HepG2 (cell line): ENCODE measurements at regions not wholly inside any gene's neighbourhood (a gene's known extent, or its start where the extent isn't known, plus 50 kb on each side); places are given as distances from the start of the nearest gene placed in this dataset.

Experiments used
- AGO2 ChIP-seq: fragments of 200-400 bp; formaldehyde crosslinking; optimal IDR thresholded peaks from 2 replicates; pipeline ENCODE3; 2017; ENCODE audit warnings: mild to moderate bottlenecking, low read depth, low read length, moderate library complexity
- MEIS1 ChIP-seq: sonication (generic); formaldehyde crosslinking; IDR thresholded peaks from 2 replicates; pipeline ENCODE4 v1.9.0; 2021; ENCODE audit warnings: mild to moderate bottlenecking, missing genetic modification reagents, moderate library complexity, borderline replicate concordance
- NFE2 ChIP-seq: sonication (generic); formaldehyde crosslinking; IDR thresholded peaks from 2 replicates; pipeline ENCODE4 v1.4.0; 2020; ENCODE audit warnings: missing genetic modification reagents
- RBM39 ChIP-seq: fragments of 200-400 bp; formaldehyde crosslinking; IDR thresholded peaks from one replicate; pipeline ENCODE4 v1.6.1; 2018; ENCODE audit warnings: antibody characterized with exemption, mild to moderate bottlenecking, low read depth, low read length; ENCODE audit not compliant: poor library complexity, severe bottlenecking
- SOX13 ChIP-seq, 3 experiments: fragments of 450-650 bp in 1 of 3; sonication (generic) in 1 of 3; formaldehyde crosslinking in 1 of 3; IDR thresholded peaks in 2 of 3; conservative IDR thresholded peaks in 1 of 3; 2 replicates each; pipeline versions ENCODE4 v1.5.0 to v1.6.1; 2016 to 2020; ENCODE audit warnings: antibody characterized with exemption in 1 of 3, mild to moderate bottlenecking in 1 of 3, missing compliant biosample characterization in 1 of 3, missing genetic modification reagents in 1 of 3, moderate library complexity in 1 of 3
- SOX5 ChIP-seq: IDR thresholded peaks from 2 replicates; pipeline ENCODE4 v1.6.1; 2016; ENCODE audit warnings: borderline replicate concordance
- SP4 ChIP-seq: sonication (generic); formaldehyde crosslinking; IDR thresholded peaks from 2 replicates; pipeline ENCODE4 v1.8.1; 2023; ENCODE audit warnings: mild to moderate bottlenecking, missing genetic modification reagents
- TBX3 ChIP-seq: fragments of 450-650 bp; IDR thresholded peaks from 2 replicates; pipeline ENCODE4 v1.6.1; 2017; ENCODE audit warnings: antibody characterized with exemption, mild to moderate bottlenecking, inconsistent platforms, borderline replicate concordance
- TEAD3 ChIP-seq: optimal IDR thresholded peaks from 2 replicates; pipeline ENCODE3; 2016; ENCODE audit warnings: borderline replicate concordance
- TSC22D2 ChIP-seq: sonication (generic); formaldehyde crosslinking; IDR thresholded peaks from 2 replicates; pipeline ENCODE4 v1.5.1; 2020; ENCODE audit warnings: missing genetic modification reagents, mild to moderate bottlenecking, borderline replicate concordance
- ZBTB7A ChIP-seq: sonication (generic); formaldehyde crosslinking; IDR thresholded peaks from 2 replicates; pipeline ENCODE4 v1.8.0; 2022; ENCODE audit warnings: mild to moderate bottlenecking, missing genetic modification reagents
- ZMYM4 ChIP-seq: sonication (generic); formaldehyde crosslinking; IDR thresholded peaks from 2 replicates; pipeline ENCODE4 v1.8.1; 2023; ENCODE audit warnings: mild to moderate bottlenecking, missing genetic modification reagents
- ZNF44 ChIP-seq: sonication (generic); formaldehyde crosslinking; IDR thresholded peaks from 2 replicates; pipeline ENCODE4 v1.5.1; 2020; ENCODE audit warnings: mild to moderate bottlenecking, missing genetic modification reagents
- ZNF564 ChIP-seq: sonication (generic); formaldehyde crosslinking; IDR thresholded peaks from 2 replicates; pipeline ENCODE4 v1.8.1; 2023; ENCODE audit warnings: mild to moderate bottlenecking, missing genetic modification reagents
- ZNF598 ChIP-seq: sonication (generic); formaldehyde crosslinking; IDR thresholded peaks from 2 replicates; pipeline ENCODE4 v1.5.1; 2020; ENCODE audit warnings: mild to moderate bottlenecking, missing genetic modification reagents, borderline replicate concordance
- ZNF850 ChIP-seq: sonication (generic); formaldehyde crosslinking; conservative IDR thresholded peaks from 2 replicates; pipeline ENCODE4 v1.9.0; 2021; ENCODE audit warnings: mild to moderate bottlenecking, missing genetic modification reagents
- TF ChIP-seq, protein P1 (sequence below): sonication (generic); formaldehyde crosslinking; IDR thresholded peaks from 2 replicates; pipeline ENCODE4 v1.5.1; 2020; ENCODE audit warnings: mild to moderate bottlenecking, missing genetic modification reagents, moderate library complexity
- TF ChIP-seq, protein P2 (sequence below): sonication (generic); formaldehyde crosslinking; IDR thresholded peaks from 2 replicates; pipeline ENCODE4 v1.8.1; 2023; ENCODE audit warnings: mild to moderate bottlenecking, missing genetic modification reagents
- TF ChIP-seq, protein P3 (sequence below): sonication (generic); formaldehyde crosslinking; conservative IDR thresholded peaks from 2 replicates; pipeline ENCODE4 v1.8.1; 2023; ENCODE audit warnings: missing genetic modification reagents
- TF ChIP-seq, protein P4 (sequence below): sonication (generic); formaldehyde crosslinking; IDR thresholded peaks from 2 replicates; pipeline ENCODE4 v1.4.0; 2020; ENCODE audit warnings: missing genetic modification reagents, borderline replicate concordance

DNA sequence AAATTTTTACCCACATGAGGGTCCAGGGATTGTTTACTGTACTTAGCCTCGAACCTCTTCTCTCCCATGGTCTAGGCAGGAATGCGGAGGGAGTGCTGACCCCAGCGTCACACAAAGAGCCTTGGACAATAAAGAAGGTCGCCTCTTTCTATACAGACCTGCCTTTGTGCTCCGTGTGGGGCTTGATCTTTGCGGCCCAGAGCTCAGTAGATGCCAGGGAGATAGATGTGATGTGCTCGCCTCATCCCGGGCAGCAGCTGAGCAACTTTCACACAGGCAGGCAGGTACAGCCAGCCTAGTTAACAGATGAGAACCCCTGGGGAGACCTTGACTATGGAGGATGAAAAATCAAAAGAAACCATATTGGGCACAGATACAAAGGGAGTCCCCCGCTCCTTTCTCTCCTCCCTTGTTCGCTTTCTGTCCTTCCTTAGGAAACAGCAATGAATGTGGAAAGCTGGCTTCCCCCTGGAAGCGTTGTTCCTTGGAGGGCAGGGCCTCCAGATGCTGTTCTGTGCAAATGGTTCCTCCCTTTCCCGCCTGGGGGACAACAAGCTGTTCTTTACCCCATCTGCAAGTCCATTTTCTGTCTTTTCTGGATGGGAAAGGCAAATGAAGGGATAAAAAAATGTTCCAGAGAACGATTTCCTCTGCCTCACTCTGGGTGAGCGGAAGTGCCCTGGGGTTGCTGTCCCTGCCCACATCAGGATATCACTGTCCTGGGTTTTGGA is 128.3 kb downstream of the OLIG3 start (continued):
- TF ChIP-seq, protein P1, sequence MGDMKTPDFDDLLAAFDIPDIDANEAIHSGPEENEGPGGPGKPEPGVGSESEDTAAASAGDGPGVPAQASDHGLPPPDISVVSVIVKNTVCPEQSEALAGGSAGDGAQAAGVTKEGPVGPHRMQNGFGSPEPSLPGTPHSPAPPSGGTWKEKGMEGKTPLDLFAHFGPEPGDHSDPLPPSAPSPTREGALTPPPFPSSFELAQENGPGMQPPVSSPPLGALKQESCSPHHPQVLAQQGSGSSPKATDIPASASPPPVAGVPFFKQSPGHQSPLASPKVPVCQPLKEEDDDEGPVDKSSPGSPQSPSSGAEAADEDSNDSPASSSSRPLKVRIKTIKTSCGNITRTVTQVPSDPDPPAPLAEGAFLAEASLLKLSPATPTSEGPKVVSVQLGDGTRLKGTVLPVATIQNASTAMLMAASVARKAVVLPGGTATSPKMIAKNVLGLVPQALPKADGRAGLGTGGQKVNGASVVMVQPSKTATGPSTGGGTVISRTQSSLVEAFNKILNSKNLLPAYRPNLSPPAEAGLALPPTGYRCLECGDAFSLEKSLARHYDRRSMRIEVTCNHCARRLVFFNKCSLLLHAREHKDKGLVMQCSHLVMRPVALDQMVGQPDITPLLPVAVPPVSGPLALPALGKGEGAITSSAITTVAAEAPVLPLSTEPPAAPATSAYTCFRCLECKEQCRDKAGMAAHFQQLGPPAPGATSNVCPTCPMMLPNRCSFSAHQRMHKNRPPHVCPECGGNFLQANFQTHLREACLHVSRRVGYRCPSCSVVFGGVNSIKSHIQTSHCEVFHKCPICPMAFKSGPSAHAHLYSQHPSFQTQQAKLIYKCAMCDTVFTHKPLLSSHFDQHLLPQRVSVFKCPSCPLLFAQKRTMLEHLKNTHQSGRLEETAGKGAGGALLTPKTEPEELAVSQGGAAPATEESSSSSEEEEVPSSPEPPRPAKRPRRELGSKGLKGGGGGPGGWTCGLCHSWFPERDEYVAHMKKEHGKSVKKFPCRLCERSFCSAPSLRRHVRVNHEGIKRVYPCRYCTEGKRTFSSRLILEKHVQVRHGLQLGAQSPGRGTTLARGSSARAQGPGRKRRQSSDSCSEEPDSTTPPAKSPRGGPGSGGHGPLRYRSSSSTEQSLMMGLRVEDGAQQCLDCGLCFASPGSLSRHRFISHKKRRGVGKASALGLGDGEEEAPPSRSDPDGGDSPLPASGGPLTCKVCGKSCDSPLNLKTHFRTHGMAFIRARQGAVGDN (CRISPR knock-in tag), result 0 out of 2 replicates have a peak, but pooled peaks have one; percentile 12
- TF ChIP-seq TSC22D2 (CRISPR knock-in tag) (no peak), ZNF564 (CRISPR knock-in tag) (no peak), ZMYM4 (CRISPR knock-in tag) (0 out of 2 replicates have a peak, but pooled peaks have one; percentile 12), TEAD3 (CRISPR knock-in tag) (peak; percentile 68), SOX5 (CRISPR knock-in tag) (peak; percentile 61; the same call in 1 of the 2 replicates), ZNF850 (CRISPR knock-in tag) (no peak), AGO2 (no peak), SP4 (CRISPR knock-in tag) (0 out of 2 replicates have a peak, but pooled peaks have one; percentile 43), NFE2 (CRISPR knock-in tag) (no peak), TBX3 (no peak), SOX13 (IDR thresholded peaks at IDR 0.05) (peak; percentile 39; the same call in 1 of the 2 replicates), SOX13 (CRISPR knock-in tag; conservative IDR thresholded peaks at IDR 0.05 in 1 of 2, IDR thresholded peaks at IDR 0.05 in 1 of 2) (peak in 1 of 2 experiments; percentile 81; a peak in 2 of 4 replicates), MEIS1 (CRISPR knock-in tag) (no peak), RBM39 (no peak), ZNF44 (CRISPR knock-in tag) (peak; percentile 74; the same call in 1 of the 2 replicates), ZBTB7A (CRISPR knock-in tag) (no peak), ZNF598 (no peak)
- TF ChIP-seq, protein P2, sequence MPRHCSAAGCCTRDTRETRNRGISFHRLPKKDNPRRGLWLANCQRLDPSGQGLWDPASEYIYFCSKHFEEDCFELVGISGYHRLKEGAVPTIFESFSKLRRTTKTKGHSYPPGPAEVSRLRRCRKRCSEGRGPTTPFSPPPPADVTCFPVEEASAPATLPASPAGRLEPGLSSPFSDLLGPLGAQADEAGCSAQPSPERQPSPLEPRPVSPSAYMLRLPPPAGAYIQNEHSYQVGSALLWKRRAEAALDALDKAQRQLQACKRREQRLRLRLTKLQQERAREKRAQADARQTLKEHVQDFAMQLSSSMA, result peak; percentile 36; the same call in 1 of the 2 replicates
- TF ChIP-seq, protein P3, sequence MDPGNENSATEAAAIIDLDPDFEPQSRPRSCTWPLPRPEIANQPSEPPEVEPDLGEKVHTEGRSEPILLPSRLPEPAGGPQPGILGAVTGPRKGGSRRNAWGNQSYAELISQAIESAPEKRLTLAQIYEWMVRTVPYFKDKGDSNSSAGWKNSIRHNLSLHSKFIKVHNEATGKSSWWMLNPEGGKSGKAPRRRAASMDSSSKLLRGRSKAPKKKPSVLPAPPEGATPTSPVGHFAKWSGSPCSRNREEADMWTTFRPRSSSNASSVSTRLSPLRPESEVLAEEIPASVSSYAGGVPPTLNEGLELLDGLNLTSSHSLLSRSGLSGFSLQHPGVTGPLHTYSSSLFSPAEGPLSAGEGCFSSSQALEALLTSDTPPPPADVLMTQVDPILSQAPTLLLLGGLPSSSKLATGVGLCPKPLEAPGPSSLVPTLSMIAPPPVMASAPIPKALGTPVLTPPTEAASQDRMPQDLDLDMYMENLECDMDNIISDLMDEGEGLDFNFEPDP (CRISPR knock-in tag), result 0 out of 2 replicates have a peak, but pooled peaks have one; percentile 51
- TF ChIP-seq, protein P4, sequence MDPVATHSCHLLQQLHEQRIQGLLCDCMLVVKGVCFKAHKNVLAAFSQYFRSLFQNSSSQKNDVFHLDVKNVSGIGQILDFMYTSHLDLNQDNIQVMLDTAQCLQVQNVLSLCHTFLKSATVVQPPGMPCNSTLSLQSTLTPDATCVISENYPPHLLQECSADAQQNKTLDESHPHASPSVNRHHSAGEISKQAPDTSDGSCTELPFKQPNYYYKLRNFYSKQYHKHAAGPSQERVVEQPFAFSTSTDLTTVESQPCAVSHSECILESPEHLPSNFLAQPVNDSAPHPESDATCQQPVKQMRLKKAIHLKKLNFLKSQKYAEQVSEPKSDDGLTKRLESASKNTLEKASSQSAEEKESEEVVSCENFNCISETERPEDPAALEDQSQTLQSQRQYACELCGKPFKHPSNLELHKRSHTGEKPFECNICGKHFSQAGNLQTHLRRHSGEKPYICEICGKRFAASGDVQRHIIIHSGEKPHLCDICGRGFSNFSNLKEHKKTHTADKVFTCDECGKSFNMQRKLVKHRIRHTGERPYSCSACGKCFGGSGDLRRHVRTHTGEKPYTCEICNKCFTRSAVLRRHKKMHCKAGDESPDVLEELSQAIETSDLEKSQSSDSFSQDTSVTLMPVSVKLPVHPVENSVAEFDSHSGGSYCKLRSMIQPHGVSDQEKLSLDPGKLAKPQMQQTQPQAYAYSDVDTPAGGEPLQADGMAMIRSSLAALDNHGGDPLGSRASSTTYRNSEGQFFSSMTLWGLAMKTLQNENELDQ (CRISPR knock-in tag), result no peak
